ENCODE measurements at regions not wholly inside any gene's neighbourhood (a gene's known extent, or its start where the extent isn't known, plus 50 kb on each side); places are given as distances from the start of the nearest gene placed in this dataset.

DNA sequence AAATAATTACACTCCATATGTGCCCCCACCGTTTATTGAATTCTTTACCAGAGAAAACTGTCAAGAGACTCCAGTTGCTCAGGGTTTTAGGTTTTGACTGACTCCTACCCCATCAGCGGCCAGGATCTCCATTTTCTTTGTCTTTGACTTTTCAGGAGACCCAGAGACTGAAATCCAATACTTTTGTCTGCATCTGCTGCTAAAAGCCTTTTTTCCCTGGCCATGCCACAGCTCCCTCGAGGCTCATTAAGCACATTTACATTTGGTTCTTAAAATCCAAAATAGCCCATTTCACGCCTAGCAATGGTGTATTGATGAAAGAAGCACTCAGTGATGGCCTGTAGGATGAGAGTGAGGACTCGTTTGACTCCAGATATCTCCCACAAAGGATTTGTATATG, 332.6 kb upstream of the ACVR2A start:
- no peak for DNase-seq (ENCODE audit: low read depth in 3 of 3, low spot score in 1 of 3)

DNA sequence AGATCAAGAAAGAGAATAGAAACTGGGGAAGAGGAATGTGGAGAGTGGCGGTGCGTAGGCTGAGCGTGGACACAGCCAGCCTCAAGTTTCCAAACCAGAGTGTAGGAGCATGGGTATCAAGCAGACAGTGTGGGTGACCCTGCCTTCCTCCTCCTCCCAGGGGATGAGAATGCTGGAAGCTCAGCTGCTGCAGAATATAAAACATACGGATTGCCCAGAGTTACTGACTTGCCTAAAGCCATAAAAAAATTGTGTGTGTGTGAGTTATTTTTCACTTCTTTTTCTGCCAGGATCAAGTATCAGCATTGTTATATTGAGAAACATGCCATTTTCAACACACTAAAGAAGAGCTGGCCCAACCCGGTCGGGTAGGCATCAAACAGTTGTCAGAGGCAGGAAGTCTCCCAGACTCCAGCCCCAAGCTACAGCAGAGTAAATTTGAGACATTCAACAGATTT, 333.3 kb upstream of the ACVR2A start:
- no peak for DNase-seq (ENCODE audit: low read depth in 3 of 3, low spot score in 1 of 3)

DNA sequence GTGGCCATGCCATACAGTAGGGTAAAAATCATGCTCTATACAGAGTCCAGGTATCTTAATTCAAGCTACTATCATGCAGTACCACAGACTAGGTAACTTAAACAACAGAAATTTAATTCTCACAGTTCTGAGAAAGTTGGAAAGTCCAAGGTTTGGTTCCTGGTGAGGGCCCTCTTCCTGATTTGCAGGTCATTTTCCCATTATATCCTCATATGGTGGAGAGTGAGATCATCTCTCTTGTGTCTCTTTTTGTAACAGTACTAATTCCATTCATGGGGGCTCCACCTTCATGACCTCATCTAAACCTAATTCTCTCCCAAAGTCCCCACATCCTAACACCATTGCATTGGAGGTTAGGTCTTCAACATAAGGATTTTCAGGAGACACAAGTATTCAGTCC, 335.0 kb upstream of the ACVR2A start:
- no peak for DNase-seq (ENCODE audit: low read depth in 3 of 3, low spot score in 1 of 3)

DNA sequence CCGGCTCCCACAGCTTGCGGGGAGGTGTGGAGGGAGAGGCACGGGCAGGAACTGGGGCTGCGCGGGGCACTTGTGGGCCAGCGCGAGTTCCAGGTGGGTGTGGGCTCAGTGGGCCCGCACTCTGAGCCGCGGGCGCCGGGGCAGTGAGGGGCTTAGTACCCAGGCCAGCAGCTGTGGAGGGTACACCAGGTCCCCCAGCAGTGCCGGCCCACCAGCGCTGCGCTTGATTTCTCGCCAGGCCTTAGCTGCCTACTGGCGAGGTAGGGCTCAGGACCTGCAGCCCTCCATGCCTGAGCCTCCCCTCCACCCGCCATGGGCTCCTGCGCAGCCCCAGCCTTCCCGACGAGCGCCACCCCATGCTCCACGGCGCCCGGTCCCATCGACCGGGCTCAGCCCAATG, 337.9 kb upstream of the ACVR2A start:
- no peak for DNase-seq (ENCODE audit: low read depth in 3 of 3, low spot score in 1 of 3)

DNA sequence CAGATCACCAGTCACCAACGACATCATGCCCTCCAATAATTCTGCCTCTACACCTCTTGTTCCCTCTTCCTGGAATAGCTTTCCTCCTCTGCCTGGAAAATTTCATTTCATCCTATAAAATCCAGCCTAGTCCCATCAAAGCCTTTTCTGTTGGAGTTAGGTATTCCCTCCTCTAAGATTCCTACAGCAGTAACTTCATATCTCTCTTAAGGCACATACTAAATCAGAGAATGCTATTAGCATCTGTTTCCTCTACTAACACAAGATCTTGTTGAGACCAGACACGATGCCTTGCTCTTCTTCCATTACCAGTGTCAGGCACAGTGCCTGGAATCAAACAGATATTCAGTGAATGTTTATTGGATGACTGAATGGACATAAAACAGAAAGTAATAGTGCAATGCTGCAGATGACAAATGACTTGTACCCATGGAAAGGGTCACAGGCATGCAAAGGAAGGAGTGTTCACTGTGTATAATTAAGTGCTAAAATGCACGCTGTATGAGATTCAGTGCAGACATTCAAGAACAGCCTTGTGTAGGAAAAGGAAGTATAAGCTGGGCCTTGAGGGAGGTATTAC, 342.0 kb upstream of the ACVR2A start:
- DNase-seq (ENCODE audit: low read depth in 3 of 3, low spot score in 1 of 3): no peak

DNA sequence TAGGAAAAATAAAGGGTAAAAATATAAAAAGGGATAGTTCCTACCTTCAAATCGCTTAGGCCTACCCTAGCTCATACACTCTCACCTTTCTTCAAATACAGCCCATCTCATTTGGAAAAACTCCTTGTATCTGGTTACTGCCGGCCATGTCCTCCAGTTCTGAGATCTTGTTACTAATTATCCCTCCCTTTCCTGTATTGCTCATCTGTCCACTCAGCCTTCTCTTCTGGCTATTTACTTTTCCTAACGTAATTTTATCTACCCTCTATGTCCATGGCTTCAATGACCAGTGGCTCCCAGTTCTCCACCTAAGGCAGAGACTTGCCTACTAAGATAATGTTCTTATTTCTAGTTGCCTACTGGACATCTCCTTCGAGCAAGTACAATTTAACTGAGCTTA, 342.9 kb upstream of the ACVR2A start:
- DNase-seq (ENCODE audit: low read depth in 3 of 3, low spot score in 1 of 3): no peak

DNA sequence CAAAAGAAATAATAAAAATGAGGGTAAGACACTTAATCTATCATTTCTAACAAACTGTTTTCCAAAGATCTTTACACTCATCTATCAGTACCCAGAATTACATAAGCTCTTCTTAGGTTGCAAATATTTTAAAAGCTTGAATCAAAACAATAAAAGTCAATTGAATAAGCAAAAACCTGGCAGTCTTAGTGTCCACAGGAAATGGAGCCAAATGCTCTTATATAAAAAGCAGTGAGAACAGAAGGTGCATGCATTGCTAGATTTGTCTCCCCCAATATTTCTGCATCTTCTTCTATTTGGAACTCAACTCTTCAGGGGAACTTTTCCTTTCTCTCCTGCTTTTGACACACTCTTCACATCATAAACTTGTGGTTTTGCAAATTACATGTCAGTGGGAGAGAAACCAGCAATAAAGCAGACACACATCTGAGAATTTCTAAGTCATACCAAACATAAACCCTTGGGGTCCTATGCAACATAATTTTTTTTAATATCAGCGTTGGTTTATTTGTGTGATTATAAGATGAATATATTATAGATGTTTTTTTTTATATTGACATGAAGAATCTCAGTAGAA, 343.9 kb upstream of the ACVR2A start:
- DNase-seq (ENCODE audit: low read depth in 3 of 3, low spot score in 1 of 3): no peak

DNA sequence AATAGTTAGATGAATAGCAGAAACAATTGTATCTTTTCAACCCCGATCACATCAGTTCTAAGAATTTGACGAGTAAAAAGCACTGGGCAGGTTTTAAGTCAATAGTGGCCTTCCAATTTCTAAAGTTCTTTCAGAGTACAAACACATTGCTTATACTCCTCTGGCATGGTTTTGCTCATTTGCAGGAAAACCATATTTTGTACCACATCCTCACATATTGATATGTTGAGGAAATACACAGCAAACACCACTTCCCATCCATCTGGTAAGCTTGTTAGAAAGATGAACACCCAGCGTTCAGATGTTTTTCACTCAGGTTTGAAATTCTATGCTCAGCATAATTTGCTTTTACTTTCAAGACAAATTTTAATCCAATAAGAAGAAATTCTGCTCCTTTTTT, 344.6 kb upstream of the ACVR2A start:
- no peak for DNase-seq (ENCODE audit: low read depth in 3 of 3, low spot score in 1 of 3)

DNA sequence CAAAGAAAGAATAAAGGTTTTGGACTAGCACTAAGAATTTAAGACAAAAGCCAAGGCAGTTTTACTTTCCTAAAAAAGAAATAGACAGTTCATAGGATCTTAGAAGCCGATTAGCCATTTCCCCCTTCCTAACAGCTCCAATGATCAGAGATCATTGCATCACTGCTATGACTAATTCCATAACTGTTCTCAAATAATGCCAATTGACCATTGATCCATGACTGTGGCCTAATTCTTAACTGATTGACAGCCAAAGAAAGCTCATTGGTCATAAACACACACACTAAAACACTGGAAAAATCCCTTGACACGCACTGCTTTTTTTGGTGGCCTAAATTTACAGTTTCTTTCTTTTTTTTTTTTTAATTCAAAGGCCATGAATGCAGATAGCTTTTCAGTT, 345.0 kb upstream of the ACVR2A start:
- DNase-seq (ENCODE audit: low read depth in 3 of 3, low spot score in 1 of 3): no peak

DNA sequence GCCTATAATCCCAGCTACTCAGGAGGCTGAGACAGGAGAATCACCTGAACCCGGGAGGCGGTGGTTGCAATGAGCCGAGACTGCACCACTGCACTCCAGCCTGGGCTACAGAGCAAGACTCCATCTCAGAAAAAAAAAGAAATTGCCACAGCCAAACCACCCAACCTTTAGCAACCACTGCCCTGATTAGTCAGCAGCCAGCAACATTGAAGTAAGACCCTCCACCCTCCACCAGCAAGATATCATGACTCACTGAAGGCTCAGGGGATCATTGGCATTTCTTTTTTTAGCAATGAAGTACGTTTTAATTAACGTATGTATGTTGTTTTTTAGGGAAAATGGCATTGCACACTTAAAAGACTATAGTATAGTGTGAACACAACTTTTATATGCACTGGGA, 349.1 kb upstream of the ACVR2A start:
- no peak for DNase-seq (ENCODE audit: low read depth in 3 of 3, low spot score in 1 of 3)

DNA sequence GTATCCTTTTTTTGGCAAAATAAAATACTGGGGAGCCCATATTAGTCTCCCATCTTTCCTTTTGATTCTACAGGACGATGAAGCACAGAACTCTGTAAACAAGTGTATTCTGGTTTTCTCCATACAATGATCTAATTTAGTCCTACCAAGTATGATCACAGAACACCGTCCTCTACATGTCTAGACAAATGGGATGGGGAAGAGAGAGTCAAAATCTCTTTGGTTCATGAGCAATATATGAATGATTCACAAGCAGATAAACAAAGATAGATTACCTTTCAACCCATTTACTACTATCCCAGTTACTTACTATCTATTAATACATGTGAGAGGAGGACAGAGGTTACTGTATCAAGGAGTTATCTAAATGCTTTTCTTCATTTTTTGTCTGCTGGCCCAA, 352.4 kb upstream of the ACVR2A start:
- no peak for DNase-seq (ENCODE audit: low read depth in 3 of 3, low spot score in 1 of 3)

DNA sequence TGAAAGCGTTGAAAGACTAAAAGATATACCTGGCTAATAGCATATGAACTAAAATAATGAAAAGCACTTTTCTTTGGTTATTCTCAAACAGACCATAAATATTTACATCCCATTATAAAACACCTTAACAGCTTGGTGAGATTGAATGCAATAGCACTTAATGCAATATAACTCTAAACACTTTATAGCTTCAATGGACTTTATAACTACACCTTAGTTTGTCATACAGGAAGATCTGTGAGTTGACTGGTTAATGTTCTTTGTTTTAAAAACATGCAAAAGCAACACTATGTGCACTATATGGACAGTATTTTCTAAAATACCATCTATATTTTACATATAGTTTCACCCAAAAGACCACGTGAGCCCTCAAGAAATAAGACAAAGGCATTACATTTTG, 353.3 kb upstream of the ACVR2A start:
- DNase-seq (ENCODE audit: low read depth in 3 of 3, low spot score in 1 of 3): no peak

DNA sequence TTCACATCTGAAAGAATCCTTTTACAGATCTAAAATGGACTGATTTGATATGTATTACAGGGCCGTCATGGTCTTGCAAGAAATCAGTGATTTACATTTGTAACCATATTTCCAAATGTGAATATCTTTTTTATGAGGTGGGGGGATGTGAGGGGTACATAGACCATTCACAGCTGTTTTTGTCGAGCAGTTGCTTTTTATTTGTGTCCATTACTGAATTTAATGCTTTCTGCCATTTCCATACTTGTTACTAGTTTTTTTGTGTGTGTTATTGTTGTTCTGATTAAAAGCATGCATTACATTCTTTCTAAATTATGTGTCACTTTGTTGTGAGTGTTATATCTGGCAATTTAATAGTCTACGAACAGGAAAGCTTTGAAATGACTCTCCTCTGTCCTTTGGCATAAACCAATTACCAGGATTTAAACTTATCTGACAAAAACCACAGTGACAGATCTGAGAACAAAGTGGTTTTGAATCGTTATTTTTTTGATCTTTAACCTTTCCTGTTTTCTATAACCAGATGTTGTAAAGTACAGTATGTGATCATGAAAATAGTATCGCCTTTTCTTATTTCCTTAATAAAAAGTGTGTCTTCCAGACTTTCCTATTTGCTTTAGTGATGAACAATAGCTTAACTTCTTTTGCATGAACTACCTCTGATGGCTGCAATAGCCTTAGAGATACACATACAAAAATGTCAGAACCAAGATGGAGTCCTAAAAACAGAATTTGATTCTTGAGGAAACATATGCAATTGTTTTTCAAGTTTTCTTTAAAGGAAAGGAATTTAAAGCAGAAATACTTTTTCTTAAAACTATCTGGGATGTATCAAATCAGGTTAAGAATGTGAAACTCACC, 354.2 kb upstream of the ACVR2A start:
- DNase-seq (ENCODE audit: low read depth in 3 of 3, low spot score in 1 of 3): no peak

DNA sequence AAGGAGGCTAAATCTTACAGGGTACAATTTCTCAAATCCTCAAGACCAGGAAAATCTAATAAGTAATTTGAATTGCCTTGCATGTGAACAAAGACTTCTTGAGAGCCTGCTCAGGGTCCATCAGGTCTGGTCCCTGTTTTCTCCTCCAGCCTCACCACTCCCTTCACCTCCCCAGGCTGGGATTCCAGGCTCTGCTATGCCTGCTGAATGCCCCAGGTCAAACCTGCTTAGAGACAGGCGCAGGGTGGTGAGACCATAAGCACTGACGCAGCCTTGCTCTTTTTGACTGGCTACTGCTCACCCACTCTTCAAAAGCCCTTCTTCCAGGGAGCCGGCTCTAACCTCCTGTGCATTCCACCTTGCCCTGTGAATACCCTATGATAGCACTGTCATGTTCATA, 356.4 kb upstream of the ACVR2A start:
- no peak for DNase-seq (ENCODE audit: low read depth in 3 of 3, low spot score in 1 of 3)

DNA sequence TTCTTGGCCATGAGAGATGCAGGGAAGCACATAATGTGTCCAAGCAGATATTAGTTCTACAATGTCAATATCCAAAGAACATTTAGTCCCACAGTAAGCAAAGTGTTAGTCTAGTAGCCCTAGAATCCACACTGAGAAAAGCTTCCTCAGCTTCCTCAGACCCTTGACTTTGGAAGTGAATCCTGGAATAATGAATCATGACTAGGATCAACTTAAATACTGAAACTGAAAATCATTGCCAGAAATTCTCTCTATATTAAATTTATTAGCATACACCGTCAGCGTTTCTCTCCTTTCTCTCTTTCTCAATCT, 356.9 kb upstream of the ACVR2A start:
- no peak for DNase-seq (ENCODE audit: low read depth in 3 of 3, low spot score in 1 of 3)

DNA sequence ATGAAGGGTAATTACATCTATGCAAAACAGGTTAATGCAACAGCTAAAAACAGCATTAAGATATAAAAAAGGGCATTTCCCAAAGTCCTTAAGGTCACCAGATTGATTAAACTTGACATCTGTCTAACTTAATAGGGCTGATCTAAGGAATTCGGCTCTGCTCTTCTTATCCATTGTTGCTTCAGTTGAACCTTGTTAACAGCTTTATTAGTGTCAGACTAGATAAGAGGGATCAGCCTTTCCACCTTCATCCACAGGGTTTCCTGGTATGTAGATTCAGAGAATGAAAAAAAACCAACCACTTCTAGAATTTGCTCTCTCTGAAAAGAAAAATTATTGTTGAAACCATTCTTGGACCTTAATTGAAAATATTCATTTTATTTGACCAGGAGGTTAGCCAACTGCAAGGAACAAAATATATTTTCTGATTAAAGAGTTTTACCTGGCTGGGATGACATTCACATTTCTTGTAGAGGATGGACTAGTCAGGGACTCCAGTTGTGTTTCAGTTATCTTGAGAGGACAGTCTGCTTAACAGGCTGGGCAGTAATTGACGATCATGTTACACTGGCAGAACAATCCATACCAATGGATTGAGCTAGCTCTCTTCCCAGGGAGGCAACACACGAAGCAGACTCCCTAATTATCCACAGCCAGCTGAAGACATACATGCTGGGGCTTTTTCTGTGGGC, 357.4 kb upstream of the ACVR2A start:
- no peak for DNase-seq (ENCODE audit: low read depth in 3 of 3, low spot score in 1 of 3)

DNA sequence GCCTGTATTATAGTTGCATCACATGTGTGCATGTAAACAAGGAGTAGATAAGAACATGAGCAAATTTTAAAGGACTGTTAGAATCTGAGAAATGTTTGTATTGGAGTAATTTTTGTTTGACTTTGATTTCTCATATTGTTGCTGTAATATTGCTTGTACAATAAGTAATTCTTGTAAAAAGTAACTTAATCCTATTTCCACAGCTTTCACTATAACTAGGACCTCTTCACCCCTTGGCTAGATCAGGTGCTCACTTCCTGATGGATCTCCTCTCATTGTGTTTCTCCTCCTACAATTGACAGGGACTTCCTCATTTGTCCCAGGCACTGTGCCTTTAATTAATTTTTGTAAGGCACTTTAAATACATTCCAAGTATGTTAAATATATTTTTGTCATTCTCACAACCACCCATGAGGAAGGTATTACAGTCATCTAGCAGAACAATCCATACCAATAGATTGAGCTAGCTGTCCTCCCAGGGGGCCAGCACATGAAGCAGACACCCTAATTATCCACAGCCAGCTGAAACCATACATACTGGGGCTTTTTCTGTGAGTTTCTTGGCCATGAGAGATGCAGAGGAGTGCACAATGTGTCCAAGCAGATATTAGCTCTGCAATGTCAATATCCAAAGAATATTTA, 359.5 kb upstream of the ACVR2A start:
- DNase-seq (ENCODE audit: low read depth in 3 of 3, low spot score in 1 of 3): no peak

DNA sequence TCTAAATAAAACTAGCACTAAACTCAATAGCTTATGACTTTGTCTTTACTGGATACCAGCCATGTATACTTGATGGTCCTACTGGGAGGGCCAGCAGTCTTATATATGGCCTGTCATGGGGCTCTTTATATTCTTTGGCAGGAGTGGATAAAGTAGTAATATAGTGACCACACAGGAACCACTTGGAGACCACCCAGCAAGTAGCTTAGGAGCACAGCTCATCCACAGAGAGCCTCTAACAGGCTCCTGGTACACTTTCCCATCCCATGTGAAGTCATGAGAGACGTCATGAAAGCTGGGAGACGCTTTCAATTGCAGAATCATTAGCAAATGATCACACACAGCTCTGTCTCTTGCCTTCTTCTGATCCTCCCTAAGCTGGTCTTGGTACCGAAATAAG, 360.9 kb upstream of the ACVR2A start:
- no peak for DNase-seq (ENCODE audit: low read depth in 3 of 3, low spot score in 1 of 3)

DNA sequence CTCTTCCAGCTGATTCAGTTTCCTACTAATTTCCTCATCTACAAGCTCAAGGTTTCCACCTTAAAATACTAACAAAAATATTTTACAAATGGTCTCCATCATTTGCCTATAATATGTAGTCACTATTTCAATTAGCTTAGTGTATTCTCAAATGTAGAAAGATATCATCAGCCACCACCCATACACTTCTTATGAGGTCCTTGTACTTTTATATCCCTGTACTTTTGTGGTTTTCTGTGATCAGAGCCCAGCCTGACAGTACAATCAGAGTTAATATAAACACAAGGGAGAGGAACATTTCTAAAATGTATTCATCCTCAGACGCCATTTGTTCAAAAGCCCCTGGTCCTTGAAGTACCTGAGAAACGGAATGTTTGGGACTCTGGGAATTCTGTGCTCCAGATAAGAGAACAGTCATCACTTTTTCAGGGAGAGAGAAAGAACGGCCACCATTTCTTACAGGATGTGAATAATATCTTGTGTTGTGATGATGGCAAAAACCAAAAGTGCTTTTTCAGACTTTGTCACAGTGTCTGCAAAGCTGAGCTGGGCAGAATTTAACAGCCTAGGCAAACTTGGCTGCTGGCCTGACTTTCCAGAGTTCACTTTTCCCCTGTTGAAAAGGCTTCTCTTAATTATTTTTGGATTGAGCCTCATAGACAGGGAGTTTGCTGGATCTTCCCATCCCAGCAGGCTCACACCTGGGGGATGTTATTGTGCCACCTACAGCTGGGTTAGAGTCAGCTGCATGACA, 361.7 kb upstream of the ACVR2A start:
- DNase-seq (ENCODE audit: low read depth in 3 of 3, low spot score in 1 of 3): no peak

DNA sequence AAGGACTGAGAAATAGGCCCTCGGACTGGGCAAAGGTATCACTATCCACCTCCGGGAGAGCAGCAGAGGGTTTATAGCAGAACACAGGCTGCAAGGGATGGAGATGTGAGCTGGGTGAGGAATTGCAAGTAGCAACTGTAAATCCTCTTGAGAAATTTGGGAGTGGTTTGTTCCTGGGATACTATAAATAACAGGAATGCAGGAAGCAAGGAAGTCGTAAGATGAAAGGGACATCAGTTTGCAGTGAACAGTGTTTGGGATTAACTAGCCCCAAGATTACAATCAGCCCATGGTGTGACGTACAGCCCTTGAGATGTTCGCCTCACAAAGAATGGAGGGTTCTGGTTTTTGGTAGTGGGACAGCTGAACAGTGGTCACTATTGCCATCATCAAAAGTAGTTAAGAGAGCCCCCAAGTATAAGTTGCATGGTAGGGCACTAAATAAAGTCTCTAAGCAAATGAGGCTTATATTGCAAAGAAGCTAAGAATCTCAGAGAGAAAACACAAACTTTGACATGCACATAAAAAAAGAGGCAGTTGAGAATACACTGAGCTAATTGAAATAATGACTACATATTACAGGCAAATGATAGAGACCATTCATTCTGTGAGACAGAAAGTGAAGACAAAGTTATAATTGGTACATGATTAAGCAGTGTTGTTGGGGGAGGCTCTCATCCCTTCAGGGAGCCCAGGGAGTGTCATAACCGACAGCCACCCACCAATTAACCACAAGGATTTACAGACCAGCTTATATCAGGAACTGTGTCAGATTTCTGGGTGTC, 362.5 kb upstream of the ACVR2A start:
- DNase-seq (ENCODE audit: low read depth in 3 of 3, low spot score in 1 of 3): no peak
